Right atrium auricular region (tissue), 2 donors: ENCODE measurements at regions not wholly inside any gene's neighbourhood (a gene's known extent, or its start where the extent isn't known, plus 50 kb on each side); places are given as distances from the start of the nearest gene placed in this dataset.

Experiments
- DNase-seq: peaks from one replicate; pipeline ENCODE4 v3.0.0-alpha.2; 2019; ENCODE audit warnings: low spot score
- H3K27ac ChIP-seq, 2 donors: fragments of 200-600 bp; sonication (generic); 1 replicate in 1 of 2; 2 replicates in 1 of 2; pipeline ENCODE4 v1.5.1; 2016 to 2019
- H3K27me3 ChIP-seq, 2 donors: fragments of 200-600 bp; sonication (generic); one replicate each; pipeline versions ENCODE4 v1.5.1 to v1.6.0; 2017 to 2019
- H3K36me3 ChIP-seq: fragments of 200-600 bp; sonication (generic); one replicate; pipeline ENCODE4 v1.5.1; 2016
- H3K4me1 ChIP-seq, 2 donors: fragments of 200-600 bp; sonication (generic); one replicate each; pipeline versions ENCODE4 v1.5.1 to v1.6.0; 2017 to 2019
- H3K4me3 ChIP-seq, 2 donors: fragments of 200-600 bp; sonication (generic); 1 replicate in 1 of 2; 2 replicates in 1 of 2; pipeline ENCODE4 v1.5.1; 2017 to 2019; ENCODE audit warnings: mild to moderate bottlenecking in 1 of 2, moderate library complexity in 1 of 2
- H3K9me3 ChIP-seq, 2 donors: fragments of 200-600 bp; sonication (generic); one replicate each; pipeline ENCODE4 v1.5.1; 2019
- TF ChIP-seq, protein P1 (sequence below), 2 donors: fragments of 200-600 bp; sonication (generic); IDR thresholded peaks; one replicate each; pipeline ENCODE4 v1.5.1; 2019; ENCODE audit warnings: antibody characterized with exemption in 2 of 2

DNA sequence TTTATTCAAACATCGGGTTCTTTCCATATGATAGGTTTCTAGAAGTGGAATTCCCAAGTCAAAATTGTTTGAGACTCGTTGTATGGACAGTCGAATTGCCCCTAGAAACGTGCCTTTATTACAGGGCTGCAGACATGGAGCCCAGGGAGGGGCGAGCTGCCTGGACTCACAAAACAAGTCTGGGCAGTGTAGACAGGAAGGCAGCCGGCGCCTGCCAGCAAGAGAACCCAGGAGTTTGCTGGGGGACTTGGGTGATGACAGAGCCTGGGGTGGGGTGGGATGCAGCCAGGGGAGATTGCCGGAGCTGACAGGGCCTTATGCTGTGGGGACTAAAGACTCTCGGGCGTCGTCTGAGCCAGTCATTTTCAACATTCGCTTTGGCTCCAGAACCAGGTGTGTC, 107.4 kb upstream of the MSX1 start:
- Histone ChIP-seq H3K27ac (no peak overlapping the region), H3K4me1 (no peaks in the 10 kb centered on the region), H3K4me3 (no peak overlapping the region), H3K9me3 (peaks cover 0 to 5% of the 10 kb centered on the region in 2 donors), H3K27me3 (no peaks in the 10 kb centered on the region), H3K36me3 (no peaks in the 10 kb centered on the region)
- no peak for DNase-seq
- TF ChIP-seq, protein P1, sequence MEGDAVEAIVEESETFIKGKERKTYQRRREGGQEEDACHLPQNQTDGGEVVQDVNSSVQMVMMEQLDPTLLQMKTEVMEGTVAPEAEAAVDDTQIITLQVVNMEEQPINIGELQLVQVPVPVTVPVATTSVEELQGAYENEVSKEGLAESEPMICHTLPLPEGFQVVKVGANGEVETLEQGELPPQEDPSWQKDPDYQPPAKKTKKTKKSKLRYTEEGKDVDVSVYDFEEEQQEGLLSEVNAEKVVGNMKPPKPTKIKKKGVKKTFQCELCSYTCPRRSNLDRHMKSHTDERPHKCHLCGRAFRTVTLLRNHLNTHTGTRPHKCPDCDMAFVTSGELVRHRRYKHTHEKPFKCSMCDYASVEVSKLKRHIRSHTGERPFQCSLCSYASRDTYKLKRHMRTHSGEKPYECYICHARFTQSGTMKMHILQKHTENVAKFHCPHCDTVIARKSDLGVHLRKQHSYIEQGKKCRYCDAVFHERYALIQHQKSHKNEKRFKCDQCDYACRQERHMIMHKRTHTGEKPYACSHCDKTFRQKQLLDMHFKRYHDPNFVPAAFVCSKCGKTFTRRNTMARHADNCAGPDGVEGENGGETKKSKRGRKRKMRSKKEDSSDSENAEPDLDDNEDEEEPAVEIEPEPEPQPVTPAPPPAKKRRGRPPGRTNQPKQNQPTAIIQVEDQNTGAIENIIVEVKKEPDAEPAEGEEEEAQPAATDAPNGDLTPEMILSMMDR (IDR thresholded peaks at IDR 0.05), result no peak

DNA sequence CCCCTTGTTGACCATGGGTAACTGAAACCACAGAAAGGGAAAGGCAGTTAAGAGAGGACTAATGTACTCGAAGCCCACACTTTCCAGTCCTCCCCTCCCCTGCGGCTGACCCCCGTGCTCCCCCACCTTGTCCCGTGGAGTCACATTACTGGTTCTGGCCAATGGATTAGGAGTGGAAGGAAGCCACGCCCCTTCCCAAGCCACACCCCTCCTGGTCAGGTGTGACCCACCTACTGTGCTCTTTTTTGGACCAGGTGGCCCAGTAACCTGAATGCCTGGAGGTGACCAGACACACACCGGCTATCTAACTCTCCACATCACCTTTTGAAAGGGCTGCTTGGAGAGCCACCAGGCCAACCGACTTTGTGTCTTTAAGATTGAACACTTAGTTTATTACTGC, 109.3 kb upstream of the MSX1 start:
- peaks cover 0 to 23% of the 10 kb centered on the region in 2 donors for H3K9me3 ChIP-seq
- no peaks in the 10 kb centered on the region for H3K36me3 ChIP-seq
- no peaks in the 10 kb centered on the region for H3K27me3 ChIP-seq
- TF ChIP-seq, protein P1 (IDR thresholded peaks at IDR 0.05), result no peak
- H3K4me3 ChIP-seq, result no peak overlapping the region
- H3K27ac ChIP-seq, result no peak overlapping the region
- DNase-seq, result no peak
- no peaks in the 10 kb centered on the region for H3K4me1 ChIP-seq

DNA sequence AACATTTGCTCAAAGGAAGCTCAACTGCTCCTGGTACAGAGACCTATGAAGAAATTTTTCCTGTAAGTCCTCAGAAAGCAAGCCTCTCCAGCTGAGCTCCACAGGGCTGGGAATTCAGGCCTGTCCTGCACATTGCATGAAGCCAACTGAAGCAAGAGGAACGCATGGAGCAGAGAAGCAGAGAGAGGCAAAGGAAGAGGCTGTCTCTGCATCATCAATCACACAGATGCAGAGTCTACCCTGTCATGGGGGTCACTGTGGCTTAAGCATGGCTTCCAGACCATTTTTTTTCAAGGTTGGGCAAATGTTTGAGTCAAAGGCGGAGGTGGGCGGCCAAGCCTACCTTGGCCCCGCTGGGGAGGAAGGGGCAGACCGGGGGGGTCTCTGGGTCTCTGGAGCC, 110.3 kb upstream of the MSX1 start:
- TF ChIP-seq, protein P1 (IDR thresholded peaks at IDR 0.05), result no peak
- Histone ChIP-seq H3K27me3 (no peaks in the 10 kb centered on the region), H3K36me3 (no peaks in the 10 kb centered on the region), H3K4me1 (no peaks in the 10 kb centered on the region), H3K27ac (no peak overlapping the region), H3K9me3 (peaks cover 0 to 31% of the 10 kb centered on the region in 2 donors), H3K4me3 (no peak overlapping the region)
- no peak for DNase-seq

DNA sequence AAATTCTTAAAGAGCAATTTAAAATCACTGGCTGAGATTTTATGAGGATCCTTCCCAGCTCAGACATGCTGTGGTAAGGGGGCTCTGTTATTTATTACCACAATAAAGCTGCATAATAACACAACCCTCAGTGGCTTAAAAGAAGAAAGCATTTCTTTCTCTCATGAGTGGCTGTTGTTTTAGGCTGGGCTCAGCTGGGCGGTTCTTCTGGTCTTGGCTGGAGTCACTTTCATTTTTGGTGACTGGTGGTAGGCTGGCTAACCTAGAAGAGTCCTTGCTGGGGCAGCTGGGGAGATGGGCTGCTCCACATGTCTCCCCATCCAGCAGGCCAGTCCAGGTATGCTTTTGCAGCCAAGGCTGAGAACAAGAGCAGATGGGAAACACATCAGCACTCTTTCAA, 113.0 kb upstream of the MSX1 start:
- TF ChIP-seq, protein P1 (IDR thresholded peaks at IDR 0.05), result no peak
- DNase-seq, result no peak
- Histone ChIP-seq H3K4me3 (no peak overlapping the region), H3K36me3 (no peaks in the 10 kb centered on the region), H3K27me3 (no peaks in the 10 kb centered on the region), H3K9me3 (peaks cover 0 to 31% of the 10 kb centered on the region in 2 donors), H3K4me1 (no peaks in the 10 kb centered on the region), H3K27ac (no peak overlapping the region)

DNA sequence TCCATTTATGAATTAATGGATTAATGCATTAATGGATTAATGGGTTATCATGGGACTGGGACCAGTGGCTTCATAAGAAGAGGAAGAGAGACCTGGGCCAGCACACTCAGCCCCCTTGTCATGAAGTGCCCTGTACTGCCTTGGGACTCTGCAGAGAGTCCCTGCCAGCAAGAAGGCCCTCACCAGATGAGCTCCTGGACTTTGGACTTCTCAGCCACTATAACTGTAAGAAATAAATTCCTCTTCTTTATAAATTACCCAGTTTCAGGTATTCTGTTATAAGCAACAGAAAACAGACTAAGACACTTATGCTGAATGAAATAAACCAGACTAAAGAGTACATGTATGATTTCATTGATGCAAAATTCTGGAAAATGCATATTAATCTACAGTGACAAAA, 119.4 kb upstream of the MSX1 start:
- no peak for DNase-seq
- H3K27ac ChIP-seq, result no peak overlapping the region
- no peak overlapping the region for H3K4me3 ChIP-seq
- no peaks in the 10 kb centered on the region for H3K27me3 ChIP-seq
- no peaks in the 10 kb centered on the region for H3K36me3 ChIP-seq
- H3K4me1 ChIP-seq, result no peaks in the 10 kb centered on the region
- TF ChIP-seq, protein P1 (IDR thresholded peaks at IDR 0.05), result no peak
- H3K9me3 ChIP-seq, result peaks cover 0 to 7% of the 10 kb centered on the region in 2 donors

DNA sequence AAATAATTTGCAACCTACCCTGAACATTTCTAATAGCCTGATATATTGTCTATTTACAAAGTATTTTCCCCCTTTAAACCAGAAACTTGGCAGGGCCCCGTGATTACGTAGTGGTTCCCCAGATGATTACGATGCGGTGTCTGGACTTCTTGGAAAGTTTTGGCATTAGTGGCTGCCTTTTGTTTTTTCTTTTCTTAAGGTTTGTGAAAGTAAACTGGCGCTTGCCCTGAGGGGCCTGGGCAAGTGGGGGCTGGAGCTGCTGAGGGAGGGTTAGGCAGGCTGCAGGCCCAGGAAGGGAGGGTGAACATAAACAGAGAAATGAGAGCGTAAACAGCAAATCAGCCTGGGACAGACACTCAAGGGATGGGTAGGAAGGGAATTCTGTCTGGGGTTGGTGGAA, 123.6 kb upstream of the MSX1 start:
- Histone ChIP-seq H3K27ac (no peak overlapping the region), H3K4me1 (no peaks in the 10 kb centered on the region), H3K4me3 (no peak overlapping the region), H3K36me3 (no peaks in the 10 kb centered on the region), H3K9me3 (no peaks in the 10 kb centered on the region), H3K27me3 (no peaks in the 10 kb centered on the region)
- TF ChIP-seq, protein P1 (IDR thresholded peaks at IDR 0.05), result no peak
- no peak for DNase-seq
